ENCODE measurements at regions not wholly inside any gene's neighbourhood (a gene's known extent, or its start where the extent isn't known, plus 50 kb on each side); places are given as distances from the start of the nearest gene placed in this dataset.

GRCh38 chr5:169450464-169450863, 133.1 kb upstream of the SPDL1 start:
- TF ChIP-seq, protein P1, sequence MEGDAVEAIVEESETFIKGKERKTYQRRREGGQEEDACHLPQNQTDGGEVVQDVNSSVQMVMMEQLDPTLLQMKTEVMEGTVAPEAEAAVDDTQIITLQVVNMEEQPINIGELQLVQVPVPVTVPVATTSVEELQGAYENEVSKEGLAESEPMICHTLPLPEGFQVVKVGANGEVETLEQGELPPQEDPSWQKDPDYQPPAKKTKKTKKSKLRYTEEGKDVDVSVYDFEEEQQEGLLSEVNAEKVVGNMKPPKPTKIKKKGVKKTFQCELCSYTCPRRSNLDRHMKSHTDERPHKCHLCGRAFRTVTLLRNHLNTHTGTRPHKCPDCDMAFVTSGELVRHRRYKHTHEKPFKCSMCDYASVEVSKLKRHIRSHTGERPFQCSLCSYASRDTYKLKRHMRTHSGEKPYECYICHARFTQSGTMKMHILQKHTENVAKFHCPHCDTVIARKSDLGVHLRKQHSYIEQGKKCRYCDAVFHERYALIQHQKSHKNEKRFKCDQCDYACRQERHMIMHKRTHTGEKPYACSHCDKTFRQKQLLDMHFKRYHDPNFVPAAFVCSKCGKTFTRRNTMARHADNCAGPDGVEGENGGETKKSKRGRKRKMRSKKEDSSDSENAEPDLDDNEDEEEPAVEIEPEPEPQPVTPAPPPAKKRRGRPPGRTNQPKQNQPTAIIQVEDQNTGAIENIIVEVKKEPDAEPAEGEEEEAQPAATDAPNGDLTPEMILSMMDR (IDR thresholded peaks at IDR 0.05): no peak
- TF ChIP-seq POLR2A (IDR thresholded peaks at IDR 0.05) (no peak), EP300 (IDR thresholded peaks at IDR 0.05) (no peak), POLR2AphosphoS5 (IDR thresholded peaks at IDR 0.05) (no peak)

Data from stomach (tissue), 4 donors.